Neural crest cell (in vitro differentiated cells): ENCODE measurements at regions not wholly inside any gene's neighbourhood (a gene's known extent, or its start where the extent isn't known, plus 50 kb on each side); places are given as distances from the start of the nearest gene placed in this dataset.
A peak's percentile ranks its signal among the peaks of the same experiment; 100 is the strongest.

Experiments
- DNase-seq: peaks from one replicate; pipeline ENCODE4 v3.0.0; 2021; ENCODE audit warnings: low read depth, mixed read lengths, low spot score
- H3K27ac Mint-ChIP-seq: one replicate; pipeline ENCODE4 v1.8.0; 2021; ENCODE audit warnings: mild to moderate bottlenecking, mixed read lengths; ENCODE audit not compliant: unreplicated experiment
- H3K27me3 Mint-ChIP-seq: 2 replicates; pipeline ENCODE4 v1.8.0; 2021; ENCODE audit warnings: low read depth, mild to moderate bottlenecking, mixed read lengths
- H3K36me3 Mint-ChIP-seq: 2 replicates; pipeline ENCODE4 v1.8.0; 2021; ENCODE audit warnings: low read depth, mild to moderate bottlenecking, mixed read lengths
- H3K4me1 Mint-ChIP-seq: 2 replicates; pipeline ENCODE4 v1.8.0; 2021; ENCODE audit warnings: mixed read lengths
- H3K4me3 Mint-ChIP-seq: one replicate; pipeline ENCODE4 v1.8.0; 2021; ENCODE audit warnings: mild to moderate bottlenecking, mixed read lengths
- H3K9me3 Mint-ChIP-seq: 2 replicates; pipeline ENCODE4 v1.8.0; 2021; ENCODE audit warnings: mixed read lengths
- CTCF ChIP-seq: fragments of 200-600 bp; sonication (generic); conservative IDR thresholded peaks from 2 replicates; pipeline ENCODE4 v1.5.0; 2021; ENCODE audit warnings: antibody characterized with exemption, mild to moderate bottlenecking

DNA sequence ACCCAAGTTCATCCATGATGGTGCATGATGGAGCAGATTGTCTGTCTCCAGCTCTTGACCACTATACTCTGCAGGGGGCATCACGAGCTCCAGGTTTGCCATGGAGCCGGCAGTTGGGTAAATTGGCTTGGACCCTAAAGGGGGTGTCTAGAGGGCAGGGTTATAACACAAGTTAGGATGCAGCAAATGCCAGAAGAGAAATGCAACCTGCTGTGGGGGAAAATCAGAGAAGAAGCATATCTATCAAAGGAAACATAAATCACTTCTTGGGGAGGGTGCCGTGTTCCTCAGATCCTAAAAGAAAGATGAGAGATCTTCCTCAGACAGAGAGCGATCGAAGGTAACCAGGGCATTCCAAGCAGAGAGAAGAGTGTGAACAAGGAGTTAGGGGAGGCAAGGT, 334.9 kb downstream of the C12orf75 start:
- H3K9me3 Mint-ChIP-seq, result no peaks in the 10 kb centered on the region
- H3K4me1 Mint-ChIP-seq, result peaks cover 8% of the 10 kb centered on the region
- no peak for DNase-seq
- no peak overlapping the region for H3K27ac Mint-ChIP-seq
- H3K4me3 Mint-ChIP-seq, result no peak overlapping the region
- H3K27me3 Mint-ChIP-seq, result no peaks in the 10 kb centered on the region
- TF ChIP-seq CTCF, result no peak
- H3K36me3 Mint-ChIP-seq, result no peaks in the 10 kb centered on the region

DNA sequence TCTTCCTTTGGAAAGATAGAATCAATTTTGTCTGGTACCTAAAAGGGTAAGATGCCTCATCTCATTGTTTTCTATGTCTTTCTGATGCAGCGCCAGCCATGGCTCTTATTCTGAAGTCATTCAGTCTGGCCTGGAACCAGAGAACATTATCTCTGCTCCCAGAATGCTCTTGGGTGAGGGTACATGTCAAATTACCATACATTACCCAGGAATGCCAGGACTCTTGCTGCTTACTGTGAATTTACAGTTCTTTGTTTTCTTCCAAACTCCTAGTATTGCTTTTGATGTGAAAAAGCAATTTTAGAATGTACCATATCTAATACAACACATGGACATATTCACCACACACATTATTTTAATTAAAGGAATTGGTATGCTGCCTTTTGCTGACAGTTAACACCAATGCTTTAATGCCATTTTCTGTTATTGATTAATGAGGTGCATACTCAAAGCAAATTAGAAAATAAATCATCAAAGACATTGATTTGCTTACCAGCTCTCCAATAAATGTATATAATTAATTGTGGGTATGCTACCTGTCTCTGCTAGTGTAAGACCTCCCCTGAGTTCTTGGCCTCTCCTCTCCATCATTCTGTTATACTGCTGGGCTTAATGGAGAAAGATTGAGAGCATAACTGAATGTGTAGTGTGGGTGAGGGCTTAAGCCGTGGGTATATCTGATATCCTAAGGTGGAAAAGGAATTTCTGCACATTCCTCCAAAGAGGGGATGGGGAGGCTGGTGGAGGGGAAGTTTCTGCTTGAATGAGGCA, 337.7 kb downstream of the C12orf75 start:
- no peak for DNase-seq
- no peak for TF ChIP-seq CTCF
- H3K27ac Mint-ChIP-seq, result peak overlapping the region; percentile 17

DNA sequence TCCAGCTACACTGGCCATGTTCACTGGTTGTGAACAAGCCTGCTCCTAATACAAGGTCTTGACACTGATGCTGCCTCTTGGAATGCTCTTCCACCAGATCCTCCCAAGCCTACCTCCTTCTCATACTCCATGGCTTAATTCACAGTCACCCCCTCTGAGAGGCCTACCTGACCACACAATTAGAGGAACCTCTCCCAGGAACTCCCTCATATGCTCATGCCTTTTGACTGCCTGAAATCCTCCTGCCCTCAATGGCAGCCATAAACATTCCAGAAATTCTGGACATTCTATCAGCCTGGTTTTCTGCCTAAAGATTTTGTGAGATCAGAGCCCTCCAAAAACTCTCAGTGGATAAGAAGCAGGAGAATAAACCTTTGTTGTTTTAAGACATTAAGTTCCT, 340.2 kb downstream of the C12orf75 start:
- H3K27ac Mint-ChIP-seq, result peak overlapping the region; percentile 13
- H3K4me3 Mint-ChIP-seq, result no peak overlapping the region
- no peaks in the 10 kb centered on the region for H3K27me3 Mint-ChIP-seq
- no peaks in the 10 kb centered on the region for H3K36me3 Mint-ChIP-seq
- DNase-seq, result no peak
- H3K9me3 Mint-ChIP-seq, result peaks cover 2% of the 10 kb centered on the region
- H3K4me1 Mint-ChIP-seq, result no peaks in the 10 kb centered on the region
- no peak for TF ChIP-seq CTCF

More for the DNA sequence above, 337.7 kb downstream of the C12orf75 start:
- H3K27me3 Mint-ChIP-seq, result no peaks in the 10 kb centered on the region
- H3K4me3 Mint-ChIP-seq, result no peak overlapping the region
- no peaks in the 10 kb centered on the region for H3K36me3 Mint-ChIP-seq
- H3K9me3 Mint-ChIP-seq, result peaks cover 2% of the 10 kb centered on the region
- no peaks in the 10 kb centered on the region for H3K4me1 Mint-ChIP-seq

- no peak overlapping the region for H3K27ac Mint-ChIP-seq
- H3K27me3 Mint-ChIP-seq, result no peaks in the 10 kb centered on the region
- peaks cover 2% of the 10 kb centered on the region for H3K9me3 Mint-ChIP-seq
- TF ChIP-seq CTCF, result no peak
- H3K4me1 Mint-ChIP-seq, result no peaks in the 10 kb centered on the region
- no peak overlapping the region for H3K4me3 Mint-ChIP-seq
- no peak for DNase-seq
- H3K36me3 Mint-ChIP-seq, result no peaks in the 10 kb centered on the region
These were observed 341.2 kb downstream of the C12orf75 start for GRCh38 chr12:105671720-105672119.

DNA sequence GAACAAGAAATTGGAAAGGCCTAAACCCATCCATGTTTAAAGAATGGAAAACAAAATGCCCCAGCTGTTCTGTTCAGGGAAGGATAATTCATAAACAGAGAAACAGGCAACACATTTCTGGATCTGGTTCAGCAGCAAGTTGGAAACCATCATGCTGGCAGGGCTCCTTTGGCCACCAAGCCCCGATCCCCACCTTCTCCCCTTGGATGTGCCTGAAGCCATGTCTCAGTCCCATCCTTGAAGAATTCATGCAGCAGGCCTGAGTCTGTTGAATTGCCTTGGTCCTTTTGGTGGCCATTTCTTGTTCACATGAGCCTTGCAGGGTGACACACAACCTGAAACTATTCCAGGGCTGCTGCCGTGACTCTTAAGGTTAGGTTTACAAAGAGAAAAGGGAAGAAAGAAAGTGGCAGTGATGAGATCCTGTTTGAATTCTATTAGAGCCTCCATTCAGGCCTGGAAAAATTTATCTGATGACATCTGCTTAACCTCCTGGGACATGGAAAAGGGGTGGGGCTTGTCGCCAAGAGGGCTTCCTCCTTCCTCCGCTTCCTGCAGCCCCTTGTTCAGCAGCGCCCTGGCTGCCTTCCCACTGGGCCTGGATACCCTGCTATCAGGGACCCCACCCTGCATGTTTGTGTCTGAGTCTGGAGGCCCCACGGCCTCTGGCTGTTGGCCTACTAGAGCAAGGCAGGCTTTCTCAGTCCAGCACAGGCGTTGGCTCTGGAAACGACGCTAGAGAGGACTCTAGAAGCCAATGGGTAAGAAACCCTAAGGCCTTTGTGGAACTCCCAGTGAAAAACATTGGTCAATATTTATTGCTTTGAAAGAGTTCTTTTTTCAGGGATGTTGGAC, 341.9 kb downstream of the C12orf75 start:
- H3K4me3 Mint-ChIP-seq, result no peak overlapping the region
- no peak overlapping the region for H3K27ac Mint-ChIP-seq
- H3K9me3 Mint-ChIP-seq, result peaks cover 2% of the 10 kb centered on the region
- no peak for TF ChIP-seq CTCF
- H3K4me1 Mint-ChIP-seq, result no peaks in the 10 kb centered on the region
- no peaks in the 10 kb centered on the region for H3K36me3 Mint-ChIP-seq
- DNase-seq, result no peak
- H3K27me3 Mint-ChIP-seq, result no peaks in the 10 kb centered on the region
